HT1080 (cell line): ENCODE measurements at regions not wholly inside any gene's neighbourhood (a gene's known extent, or its start where the extent isn't known, plus 50 kb on each side); places are given as distances from the start of the nearest gene placed in this dataset. TPM values are rescaled to one million over a fixed set of nuclear protein-coding genes. Genes with fewer than 3 reads are reported as not detected.

Experiments
- DNase-seq: peaks from one replicate; pipeline ENCODE4 v3.0.0-alpha.2; 2015; ENCODE audit warnings: low read depth
- small RNA-seq: library from RNA; depleted of rRNA; stranded (forward); fragments of <200 nt; gene quantifications from one replicate; pipeline ENCODE3, GENCODE V24; 2014

DNA sequence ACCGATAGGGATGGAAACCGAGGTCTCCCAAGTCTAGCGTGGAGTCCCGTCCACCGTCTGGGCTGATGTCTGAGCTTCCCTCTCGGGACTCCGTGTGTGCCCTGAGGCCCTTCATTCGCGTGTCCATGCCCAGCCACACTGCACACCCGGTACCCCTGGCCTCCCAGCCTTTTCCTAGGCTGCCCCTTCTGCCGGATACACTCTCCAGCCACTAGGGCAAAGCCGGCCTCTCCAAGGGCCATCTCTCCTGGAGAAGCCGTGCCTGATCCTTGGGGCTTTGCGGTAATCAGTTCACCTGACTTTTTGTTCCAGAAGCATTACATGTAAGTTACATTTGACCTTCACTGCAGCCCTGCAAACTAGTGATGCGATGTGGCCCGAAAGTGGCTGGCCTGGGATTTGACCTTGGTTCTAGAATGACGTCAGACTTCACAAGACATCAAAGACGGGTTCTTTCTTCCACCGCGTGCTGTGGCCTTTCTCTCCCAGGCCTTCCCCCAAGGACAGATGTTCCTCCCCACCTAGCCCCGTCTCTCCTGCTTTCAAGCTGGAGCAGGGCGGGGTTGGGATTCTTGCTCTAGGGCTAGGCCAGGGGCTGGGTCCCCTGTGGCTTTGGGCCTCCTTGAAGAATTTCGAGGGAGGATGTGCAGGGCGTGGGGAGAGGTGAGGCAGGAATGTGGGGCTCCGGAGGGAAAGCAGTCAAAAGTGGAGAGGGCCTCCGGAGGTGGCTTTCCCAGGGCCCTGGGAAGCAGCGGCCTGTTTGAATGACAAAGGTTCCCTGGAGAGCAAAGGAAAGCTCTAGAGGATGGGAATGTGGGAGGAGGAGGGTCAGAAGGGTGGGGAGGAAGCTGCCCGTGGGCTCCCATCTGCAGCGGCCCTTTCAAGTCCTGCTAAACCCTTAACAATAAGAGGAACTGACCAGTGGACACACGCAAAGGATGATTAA is 49.7 kb upstream of the SLC2A1 start:
- no peak for DNase-seq

Small RNA genes lying in the stretch of these regions (small RNA-seq; reads per million reads assigned to genes)
- not detected for gene RF00026
